ENCODE measurements at regions not wholly inside any gene's neighbourhood (a gene's known extent, or its start where the extent isn't known, plus 50 kb on each side); places are given as distances from the start of the nearest gene placed in this dataset.
"Not testable (repeated sequence)": the region's sequence is repeated elsewhere in the genome, so short reads cannot be mapped to it uniquely, and the experiment has no call there.

DNA sequence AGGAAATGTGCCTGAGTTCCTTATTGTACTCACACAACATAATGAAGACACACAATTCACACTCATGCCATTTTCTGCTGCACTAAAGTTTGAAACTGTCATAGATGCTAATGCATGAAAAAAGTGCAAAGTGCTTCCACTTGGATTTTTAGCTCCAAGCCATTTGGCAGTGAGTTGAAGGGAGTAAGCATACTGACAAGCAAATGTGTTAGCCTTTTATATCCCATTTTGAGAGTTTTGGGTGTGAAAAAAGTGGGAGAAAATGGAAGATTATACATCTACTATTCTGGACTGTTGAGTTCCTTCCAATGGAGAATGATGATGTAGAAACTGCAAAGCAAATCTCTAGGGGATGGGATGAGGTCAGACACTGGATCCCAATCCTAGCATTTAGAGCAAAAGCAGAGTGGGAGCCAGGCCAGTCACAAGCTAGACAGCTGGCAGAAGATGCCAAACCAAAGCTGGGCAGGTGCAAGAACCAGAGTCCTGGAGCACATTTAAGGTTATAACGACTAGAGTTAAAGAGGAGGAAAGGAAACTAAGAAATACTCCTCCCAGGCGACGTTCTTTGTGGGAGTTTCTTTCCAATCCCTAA is 216.8 kb downstream of the FBXO8 start:
- no peak for DNase-seq

DNA sequence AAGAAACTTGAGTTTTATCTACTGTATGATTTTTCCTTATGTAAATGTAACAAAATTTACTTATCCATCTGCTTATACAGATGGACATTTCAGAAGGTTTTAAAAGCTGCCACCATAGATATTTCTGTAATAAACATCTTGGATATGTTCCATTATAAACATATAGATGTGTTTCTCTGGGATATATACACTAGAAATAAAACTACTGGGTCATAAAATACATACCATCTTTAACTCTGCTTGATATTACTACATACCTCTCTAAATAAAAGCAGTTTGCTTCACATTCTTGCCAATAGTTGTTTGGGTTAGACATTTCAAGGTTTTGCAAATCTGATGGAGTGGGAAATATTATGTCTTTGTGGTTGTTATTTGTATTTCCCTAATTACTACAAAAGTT is 220.6 kb downstream of the FBXO8 start:
- DNase-seq, result no peak

DNA sequence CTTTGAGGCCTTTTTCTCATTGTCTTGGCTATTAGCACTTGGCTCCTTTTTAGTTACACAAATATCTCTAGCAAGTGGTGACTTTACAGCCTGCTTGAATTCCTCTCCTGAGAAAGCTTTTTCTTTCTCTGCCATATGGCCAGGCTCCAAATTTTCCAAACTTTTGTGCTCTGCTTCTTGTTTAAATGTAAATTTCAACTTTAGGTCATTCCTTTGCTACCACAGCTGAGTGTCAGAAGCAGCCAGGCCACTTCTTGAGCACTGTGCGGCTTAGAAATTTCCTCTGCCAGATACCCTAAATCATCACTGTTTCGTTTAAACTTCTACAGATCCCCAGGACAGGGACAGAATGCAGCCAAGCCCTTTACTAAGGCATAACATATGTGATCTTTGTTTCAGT is 222.4 kb downstream of the FBXO8 start:
- no peak for DNase-seq

DNA sequence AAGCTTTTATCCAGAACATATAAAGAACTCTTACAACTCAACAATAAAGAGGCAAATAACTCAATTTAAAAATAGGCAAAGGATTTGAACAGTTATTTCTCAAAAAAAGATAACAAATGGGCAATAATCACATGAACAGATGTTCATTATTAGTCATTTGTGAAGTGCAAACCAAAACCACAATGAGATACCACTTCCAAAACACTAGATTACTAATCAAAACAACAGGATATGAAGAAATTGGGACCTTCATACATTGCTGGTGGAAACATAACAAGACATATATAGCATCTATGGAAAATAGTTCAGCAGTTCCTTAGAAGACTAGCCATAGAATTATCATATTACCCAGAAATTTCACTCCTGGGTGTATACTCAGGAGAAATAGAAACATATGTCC is 224.6 kb downstream of the FBXO8 start:
- DNase-seq, result no peak

DNA sequence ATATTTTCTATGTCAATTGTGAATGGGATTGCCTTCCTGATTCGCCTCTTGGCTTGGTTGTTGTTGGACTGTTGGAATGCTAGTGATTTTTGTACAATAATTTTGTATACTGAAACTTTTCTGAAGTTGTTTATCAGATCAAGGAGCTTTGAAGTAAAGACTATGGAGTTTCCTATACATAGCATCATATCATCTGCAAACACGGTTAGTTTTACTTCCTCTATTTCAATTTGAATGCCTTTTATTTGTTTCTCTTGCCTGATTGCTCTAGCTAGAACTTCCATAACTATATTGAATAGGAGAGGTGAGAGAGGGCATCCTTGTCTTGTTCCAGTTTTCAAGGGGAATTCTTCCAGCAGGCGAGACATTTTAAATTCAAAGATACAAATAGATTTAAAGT is 226.5 kb downstream of the FBXO8 start:
- DNase-seq, result no peak

DNA sequence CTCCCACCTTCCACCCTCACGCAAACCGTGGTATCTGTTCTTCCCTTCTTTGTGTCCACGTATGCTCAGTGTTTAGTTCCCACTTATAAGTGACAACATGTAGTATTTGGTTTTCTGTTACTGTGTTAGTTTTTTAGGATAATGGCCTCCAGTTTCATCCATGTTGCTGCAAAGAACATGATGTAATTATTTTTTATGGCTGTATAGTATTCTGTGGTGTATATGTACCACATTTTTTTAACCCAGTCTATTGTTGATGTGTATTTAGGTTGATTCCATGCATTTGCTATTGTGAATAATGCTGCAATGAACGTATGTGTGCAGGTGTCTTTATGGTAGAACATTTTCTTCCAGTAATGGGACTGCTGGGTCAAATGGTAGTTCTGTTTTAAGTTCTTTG is 228.1 kb downstream of the FBXO8 start:
- DNase-seq, result no peak

DNA sequence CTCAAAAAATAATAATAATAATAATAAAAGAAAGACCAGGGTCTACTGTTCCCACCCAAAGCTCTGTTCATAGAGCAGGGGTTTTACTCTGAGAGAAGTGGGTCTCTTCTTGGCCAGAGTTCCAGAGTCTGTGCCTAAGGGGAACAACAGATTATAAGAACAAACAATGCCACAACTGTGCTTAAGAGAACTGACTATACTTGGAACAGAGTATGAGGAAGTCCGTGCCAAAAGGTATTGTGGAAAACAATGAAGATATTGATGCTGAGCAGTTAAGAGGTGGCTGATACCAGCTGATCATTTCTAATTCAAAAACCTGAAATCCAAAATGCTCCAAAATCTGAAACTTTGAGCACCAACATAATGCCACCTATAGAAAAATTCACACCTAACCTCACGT is 229.6 kb downstream of the FBXO8 start:
- no peak for DNase-seq

DNA sequence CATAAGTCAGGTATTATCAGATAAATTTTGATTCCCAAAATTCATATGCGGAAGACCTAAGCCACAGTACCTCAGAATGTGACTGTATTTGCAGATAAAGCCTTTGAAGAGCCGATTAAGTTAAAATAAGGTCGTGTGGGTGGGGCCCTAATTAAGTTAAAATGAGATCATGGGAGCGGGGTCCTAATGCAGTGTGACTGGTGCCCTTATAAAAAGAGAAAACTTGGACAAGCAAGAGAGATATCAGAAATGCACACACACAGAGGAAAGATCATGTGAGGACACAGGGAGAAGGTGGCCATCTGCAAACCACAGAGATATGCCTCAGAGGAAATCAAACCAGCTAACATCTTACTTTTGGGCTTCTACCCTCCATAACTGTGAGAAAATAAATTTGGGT is 236.1 kb downstream of the FBXO8 start:
- no peak for DNase-seq

DNA sequence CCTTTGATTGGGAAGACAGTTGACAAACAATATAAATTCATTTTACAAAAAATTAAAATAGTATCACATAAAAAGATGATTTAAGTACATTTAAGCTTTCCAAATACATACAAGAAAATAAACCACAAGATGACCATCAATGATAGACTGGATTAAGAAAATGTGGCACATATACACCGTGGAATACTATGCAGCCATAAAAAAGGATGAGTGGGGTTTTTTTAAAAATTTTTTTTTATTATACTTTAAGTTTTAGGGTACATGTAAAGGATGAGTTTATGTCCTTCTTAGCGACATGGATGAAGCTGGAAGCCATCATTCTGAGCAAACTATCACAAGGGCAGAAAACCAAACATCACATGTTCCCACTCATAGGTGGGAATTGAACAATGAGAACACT is 237.6 kb downstream of the FBXO8 start:
- DNase-seq, result not testable (repeated sequence)

DNA sequence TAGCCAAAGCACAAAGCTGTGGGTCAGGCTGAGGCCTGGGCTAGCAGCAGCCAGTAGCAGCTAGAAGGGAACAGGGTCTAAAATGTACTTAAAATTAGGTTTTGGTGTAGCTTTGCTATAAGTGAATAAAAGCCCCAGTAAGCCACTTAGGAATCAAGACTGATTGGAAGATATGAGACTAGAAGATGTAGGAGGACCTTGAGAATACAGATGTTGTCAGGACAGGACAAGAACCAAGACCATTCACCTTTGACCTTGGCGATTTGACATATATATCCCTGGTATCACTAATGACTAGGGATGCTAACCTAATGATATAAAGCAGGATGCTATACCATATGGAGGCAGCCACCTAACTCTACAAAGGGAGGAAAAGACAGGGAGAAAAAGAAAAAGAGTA is 238.1 kb downstream of the FBXO8 start:
- no peak for DNase-seq

DNA sequence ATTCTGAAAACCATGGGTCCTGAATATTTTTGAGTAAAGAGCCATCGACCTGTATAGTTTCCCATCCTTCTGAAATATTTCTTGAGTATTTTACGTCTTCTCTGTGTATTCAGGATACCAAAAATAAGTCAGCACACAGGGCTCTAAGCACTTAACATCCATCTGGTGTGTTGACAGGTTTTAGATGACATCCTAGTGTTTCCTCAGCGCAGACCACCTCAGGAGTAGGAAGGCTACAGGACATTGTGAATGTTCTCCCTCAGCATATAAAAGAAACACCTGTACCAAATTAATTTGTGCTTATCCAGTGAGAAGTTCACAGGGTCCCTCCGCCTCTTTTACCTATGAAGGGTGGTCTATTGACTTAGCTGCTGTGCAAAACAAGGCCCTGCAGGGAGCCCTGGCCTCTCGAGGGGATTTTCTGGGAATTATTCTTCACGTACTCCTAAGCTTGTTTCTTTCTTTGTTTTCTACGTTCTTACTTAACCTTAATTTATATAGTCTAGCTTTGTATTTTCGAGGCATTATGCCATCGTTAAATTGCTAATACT is 241.8 kb downstream of the FBXO8 start:
- no peak for DNase-seq

DNA sequence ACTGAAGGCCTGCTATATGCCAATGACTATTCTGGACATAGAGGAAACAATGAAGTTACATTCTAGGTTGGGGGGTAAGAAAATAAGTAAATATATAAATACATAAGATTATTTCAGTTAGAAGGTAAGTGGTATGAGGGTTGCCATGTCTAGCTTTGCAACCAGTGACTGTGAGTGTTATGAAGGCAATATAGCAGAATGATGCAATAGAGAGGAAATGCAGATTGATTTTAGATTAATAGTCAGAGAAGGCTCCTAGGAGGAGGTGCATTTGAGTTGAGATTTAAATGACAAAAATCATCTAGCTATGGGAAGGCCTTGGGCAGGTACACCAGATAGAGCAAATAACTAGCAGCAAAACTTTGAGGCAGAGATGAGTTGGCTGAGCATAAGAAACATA is 243.2 kb downstream of the FBXO8 start:
- DNase-seq, result no peak

DNA sequence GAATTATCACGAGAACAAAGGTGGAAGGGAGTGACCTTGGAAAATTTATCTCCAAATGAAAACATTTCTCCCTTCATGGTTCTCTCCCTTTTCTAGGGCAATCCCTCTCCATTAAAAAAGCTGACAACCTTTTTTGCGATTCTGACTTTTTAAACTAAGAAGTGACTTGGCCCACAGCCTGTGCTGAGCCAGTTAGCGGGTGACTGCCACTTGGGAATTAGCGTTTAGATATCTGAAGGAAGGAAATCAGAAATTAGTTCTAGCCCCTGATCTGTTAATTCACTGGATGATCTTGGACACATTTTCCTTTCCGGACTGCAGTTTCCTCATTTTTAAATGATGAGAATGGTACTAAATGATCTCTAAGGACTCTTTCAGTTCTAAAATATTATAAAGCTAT is 245.0 kb downstream of the FBXO8 start:
- DNase-seq, result no peak

DNA sequence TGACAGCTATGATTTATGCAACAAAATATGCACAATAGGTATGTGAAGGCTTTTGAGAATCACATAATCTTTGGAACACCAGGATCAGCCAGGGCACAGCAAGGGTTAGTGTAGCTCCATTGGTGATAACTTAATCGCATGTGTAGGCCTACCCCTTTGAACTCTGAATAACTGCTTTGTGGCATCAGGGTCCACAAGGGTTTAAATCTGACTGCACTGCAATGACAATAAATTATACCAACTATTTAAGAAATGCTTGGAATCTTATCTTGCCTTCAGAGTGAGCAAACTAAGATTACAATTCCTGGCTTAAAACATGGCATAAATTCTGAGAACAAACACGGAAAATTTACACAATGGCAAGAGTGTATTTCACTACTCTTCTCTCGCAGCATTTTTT is 245.8 kb downstream of the FBXO8 start:
- no peak for DNase-seq

DNA sequence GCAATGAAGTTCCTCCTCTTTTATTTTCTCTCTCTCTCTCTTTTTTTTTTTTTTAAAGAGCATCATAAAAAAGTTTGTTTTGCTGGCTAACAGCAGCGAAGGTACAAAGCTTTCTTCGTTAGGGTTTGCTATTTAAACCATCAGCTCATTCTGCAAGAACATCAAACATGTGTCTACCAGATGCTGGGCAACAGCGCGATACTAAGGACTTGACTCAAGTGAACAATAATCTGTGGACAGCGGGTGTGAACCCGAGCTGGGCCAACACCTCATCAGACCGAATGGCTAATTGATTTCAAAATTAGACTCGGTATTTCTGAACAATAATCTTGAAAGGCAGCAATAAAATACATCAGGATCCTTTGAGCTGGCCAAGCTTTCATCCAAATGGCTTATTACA is 246.4 kb downstream of the FBXO8 start:
- no peak for DNase-seq

DNA sequence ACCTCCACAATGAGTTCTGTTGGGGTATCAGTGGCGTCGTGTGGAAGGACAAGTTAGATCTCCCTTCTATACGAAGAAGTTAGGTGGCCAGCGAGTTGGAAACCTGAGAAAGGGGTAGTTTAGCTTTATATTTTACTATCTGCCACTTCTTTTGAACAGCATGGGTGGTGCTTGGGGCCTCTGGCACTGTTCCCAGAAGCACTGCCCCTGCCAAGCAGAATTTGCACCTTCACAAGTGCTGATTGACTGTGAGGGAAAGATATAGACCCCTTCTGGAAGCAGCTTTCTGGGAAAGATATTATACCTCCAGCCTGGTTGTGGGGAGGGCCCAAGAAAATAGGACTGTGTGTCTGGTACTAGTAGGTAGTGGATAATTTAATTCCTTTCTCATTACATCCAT is 246.9 kb downstream of the FBXO8 start:
- no peak for DNase-seq

DNA sequence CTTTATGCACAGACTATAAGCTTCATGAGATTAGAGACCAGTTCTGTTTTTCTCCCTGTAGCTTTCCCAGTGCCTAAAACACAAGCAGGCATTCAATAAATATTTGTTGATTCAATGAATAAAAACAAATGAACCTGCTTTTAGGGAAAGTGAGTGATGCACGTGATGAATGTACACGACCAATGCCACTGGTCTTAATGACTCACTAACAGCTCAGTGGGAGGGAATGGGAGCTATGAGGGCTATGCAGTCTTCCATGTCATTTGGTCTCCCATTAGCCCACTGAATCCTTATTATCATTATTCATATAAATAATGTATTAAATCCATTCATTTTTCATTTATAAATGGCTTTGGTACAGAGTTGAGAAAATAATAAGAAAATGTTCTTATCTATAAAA is 247.4 kb downstream of the FBXO8 start:
- no peak for DNase-seq

DNA sequence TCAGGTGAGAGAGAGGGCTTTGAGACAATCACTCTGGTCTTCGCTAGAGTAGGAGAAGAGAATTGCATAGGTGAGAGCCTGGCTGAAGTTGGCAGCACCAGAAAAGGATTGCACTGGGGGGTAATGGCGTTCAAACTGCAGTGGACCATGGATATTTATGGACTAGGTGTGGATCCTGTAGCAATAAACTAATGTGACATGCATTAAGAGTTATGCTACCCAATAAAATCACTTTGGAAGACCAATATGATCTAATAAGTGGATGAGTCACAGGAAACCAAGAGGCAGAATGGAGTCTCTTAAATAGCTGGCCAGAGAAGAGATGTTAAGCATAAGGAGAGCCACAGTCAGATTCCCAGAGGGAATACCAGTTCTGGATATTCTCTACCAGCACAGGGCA is 259.8 kb downstream of the FBXO8 start:
- no peak for DNase-seq

DNA sequence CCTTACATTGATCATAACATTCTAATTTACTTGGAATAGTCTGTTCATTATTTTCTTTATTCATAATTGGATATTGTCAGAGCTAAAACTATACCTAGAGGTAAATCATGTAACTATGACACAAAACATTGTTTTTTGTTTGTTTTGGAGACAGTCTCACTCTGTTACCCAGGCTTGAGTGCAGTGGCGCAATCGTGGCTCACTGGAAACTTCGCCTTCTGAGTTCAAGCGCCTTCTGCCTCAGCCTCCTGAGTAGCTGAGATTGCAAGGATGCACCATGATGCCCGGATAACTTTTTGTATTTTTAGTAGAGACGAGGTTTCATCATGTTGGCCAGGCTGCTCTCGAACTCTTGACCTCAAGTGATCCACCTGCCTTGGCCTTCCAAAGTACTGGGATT is 265.2 kb downstream of the FBXO8 start:
- no peak for DNase-seq

DNA sequence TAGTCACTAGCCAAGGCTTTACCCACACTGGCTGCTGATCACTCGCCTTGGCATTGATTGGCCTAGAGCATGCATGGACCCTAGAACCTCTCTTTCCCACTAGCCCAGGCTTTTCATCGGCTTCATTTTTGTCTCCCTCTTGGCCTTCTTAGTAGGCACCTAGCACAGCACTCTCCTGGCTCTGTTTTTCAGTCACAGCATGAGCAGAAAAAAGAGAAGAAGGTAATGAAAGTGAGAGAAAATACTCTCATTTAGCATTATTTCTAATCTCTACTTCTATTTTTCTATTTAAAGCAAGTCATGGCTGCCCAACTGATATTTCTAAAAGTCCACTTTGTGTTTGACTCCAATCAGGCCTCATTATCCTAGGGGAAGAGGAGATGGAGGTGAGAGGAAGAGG is 267.2 kb downstream of the FBXO8 start:
- DNase-seq, result no peak

DNA sequence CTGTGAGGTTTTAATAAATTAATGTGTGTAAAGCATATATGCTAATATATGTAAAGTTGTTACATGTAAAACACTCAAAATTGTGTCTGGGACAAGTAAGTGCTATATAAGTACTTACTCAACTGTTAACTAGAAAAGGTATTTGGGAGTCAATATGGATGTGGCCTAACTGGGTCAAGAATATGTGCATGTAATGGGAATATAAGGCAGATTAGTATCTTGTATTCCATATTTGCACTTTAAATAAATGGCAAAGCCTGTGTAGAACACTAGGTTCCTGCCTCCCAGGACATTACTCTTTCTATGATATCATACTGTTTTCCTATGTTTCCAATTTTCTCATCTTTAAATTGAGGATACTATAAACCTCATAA is 270.6 kb downstream of the FBXO8 start:
- DNase-seq, result no peak

DNA sequence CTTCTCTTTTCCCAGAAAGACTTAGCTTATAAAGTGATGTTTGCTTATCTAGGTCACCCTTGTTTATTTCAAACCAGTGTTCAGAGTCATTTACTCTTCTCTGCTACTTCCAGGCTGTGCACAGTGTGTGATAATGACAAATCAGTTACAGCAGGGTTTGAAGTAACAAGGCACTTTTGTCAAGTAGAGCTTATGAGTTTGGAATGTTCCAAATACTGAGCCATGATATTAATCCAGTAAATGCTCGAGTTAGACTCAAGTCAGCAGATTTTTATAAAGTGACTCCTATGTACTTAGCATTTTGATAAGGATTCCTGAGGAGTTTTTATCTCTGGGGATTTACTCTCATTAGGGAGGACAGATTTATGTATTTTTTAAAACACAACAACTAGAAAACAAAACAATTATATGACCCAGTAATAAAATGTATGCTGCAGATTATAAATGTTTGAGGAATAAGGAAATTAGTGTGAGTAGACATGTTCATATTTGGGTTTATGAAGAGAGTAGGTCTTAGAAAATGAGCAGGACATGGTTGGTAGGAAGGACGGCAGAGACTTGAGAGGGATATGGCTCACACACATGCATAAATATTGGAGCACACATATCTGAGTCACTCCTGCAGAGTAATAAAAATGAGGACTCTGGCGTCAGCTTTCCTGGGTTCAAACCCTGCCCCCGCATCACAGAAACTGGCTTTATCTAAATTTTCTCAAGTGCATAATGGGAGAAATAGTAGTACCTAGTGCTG is 271.2 kb downstream of the FBXO8 start:
- DNase-seq, result no peak

DNA sequence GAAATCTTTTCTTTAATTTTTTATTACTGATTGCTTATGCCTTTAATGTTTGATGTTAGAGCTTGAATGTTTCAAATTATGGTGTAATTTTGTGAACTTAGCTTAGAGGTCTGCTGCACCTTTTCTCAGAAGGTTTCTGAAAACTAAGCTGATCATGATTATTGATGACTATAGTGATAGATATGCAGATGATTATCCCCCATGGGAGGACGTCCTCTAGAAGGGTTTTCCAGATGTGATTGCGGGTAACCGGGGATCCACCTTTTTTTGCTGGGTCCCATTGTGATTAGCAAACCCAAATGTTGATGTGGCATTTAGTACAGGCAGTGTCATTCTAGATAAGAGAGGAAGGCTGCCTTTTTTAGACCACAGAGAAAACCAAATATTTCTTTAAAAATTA is 272.9 kb downstream of the FBXO8 start:
- no peak for DNase-seq

DNA sequence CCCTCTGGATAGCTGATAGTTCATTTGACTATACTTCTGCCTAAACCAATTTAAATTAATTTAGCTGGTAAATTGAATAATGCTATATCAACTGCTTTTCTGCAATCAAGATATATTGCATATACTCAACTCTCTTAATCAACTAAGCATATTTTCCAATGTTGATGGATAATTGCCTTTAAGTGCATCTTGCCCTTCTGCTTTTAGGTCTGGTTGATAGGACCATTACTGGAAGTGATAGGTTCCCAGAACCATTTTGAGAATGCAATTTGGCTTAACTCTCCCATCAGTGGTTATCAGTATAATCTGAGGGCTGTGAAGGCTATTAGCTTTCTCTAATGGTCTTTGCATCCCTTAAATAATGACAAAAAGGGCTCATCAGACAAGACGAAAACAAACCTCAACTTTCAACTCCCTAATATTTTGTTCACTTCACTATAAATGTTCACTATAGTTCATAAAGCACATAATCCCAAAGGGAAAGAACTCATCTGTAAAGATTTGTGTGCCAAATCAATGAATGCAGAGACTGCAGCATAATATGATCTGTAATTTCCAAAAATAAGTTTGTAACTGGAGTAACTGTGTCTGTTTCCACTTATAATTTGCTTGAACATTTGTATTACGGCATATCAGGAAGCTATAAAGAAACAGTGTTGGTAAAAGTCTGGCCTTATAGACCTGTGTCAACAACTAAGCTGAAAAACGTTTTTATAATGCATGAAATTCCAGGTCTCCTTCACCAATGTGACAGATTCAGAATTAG is 273.6 kb downstream of the FBXO8 start:
- no peak for DNase-seq

All from activated CD4-positive, alpha-beta T cell treated with anti-CD3 and anti-CD28 coated beads, Interleukin-2, amount 50 U/mL, for 48 hours (primary cell).